BE2C (cell line): ENCODE measurements at regions not wholly inside any gene's neighbourhood (a gene's known extent, or its start where the extent isn't known, plus 50 kb on each side); places are given as distances from the start of the nearest gene placed in this dataset.

ENCODE experiments used
- DNase-seq: peaks from one replicate; pipeline ENCODE4 v3.0.0-alpha.2; 2020
- H3K27me3 ChIP-seq: fragments of 250-450 bp; sonication (Bioruptor Pico); 2 replicates; pipeline ENCODE4 v1.5.1; 2020; ENCODE audit warnings: mild to moderate bottlenecking
- H3K36me3 ChIP-seq: fragments of 250-450 bp; sonication (Bioruptor Pico); 2 replicates; pipeline ENCODE4 v1.5.1; 2020; ENCODE audit warnings: mild to moderate bottlenecking
- H3K4me1 ChIP-seq: fragments of 250-450 bp; sonication (Bioruptor Pico); 2 replicates; pipeline ENCODE4 v1.5.1; 2020
- H3K4me3 ChIP-seq: 2 replicates; pipeline ENCODE4 v1.5.1; 2011; ENCODE audit warnings: low read depth, low read length
- H3K9me3 ChIP-seq: fragments of 250-450 bp; sonication (Bioruptor Pico); 2 replicates; pipeline ENCODE4 v1.5.1; 2020
- TF ChIP-seq, protein P1 (sequence below): IDR thresholded peaks from 2 replicates; pipeline ENCODE4 v1.5.1; 2012; ENCODE audit warnings: mild to moderate bottlenecking, low read depth, low read length

DNA sequence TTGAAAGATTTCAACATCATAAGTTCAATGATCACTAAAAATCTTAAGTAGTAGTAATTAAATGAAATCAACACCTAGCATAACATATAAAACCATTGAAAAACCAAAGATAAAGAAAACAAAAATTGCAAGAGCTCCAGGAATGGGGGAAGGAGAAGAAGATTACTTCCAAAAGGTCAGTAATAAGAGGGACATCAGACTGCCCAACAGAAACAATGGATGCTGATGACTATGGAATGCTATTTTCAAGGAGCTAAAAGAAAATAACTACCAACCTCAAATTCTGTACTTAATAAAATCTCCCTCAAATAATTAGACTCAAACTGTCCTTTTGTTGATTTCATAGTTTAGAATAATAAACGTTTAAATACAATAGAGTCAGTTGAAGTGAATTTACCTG is 314.5 kb upstream of the LMO3 start:
- H3K27me3 ChIP-seq, result no peaks in the 10 kb centered on the region
- TF ChIP-seq, protein P1, sequence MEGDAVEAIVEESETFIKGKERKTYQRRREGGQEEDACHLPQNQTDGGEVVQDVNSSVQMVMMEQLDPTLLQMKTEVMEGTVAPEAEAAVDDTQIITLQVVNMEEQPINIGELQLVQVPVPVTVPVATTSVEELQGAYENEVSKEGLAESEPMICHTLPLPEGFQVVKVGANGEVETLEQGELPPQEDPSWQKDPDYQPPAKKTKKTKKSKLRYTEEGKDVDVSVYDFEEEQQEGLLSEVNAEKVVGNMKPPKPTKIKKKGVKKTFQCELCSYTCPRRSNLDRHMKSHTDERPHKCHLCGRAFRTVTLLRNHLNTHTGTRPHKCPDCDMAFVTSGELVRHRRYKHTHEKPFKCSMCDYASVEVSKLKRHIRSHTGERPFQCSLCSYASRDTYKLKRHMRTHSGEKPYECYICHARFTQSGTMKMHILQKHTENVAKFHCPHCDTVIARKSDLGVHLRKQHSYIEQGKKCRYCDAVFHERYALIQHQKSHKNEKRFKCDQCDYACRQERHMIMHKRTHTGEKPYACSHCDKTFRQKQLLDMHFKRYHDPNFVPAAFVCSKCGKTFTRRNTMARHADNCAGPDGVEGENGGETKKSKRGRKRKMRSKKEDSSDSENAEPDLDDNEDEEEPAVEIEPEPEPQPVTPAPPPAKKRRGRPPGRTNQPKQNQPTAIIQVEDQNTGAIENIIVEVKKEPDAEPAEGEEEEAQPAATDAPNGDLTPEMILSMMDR, result no peak
- DNase-seq, result no peak

DNA sequence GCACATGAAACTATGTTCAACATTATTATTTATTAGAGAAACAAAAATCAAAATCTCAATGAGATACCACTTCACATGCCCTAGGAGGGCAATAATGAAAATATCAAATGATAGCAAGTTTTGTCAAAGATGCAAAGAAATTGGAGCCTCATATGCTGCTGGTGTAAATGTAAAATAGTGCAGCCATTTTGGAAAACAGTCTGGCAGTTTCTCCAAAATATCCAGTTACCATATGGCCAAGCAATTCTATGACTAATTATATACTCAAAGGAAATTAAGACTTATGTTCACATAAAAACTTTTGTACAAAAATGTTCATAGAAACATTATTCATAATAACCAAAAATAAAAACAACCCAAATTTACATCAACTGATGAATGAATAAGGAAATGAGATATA is 313.6 kb upstream of the LMO3 start:
- TF ChIP-seq, protein P1, result no peak
- Histone ChIP-seq H3K9me3 (no peaks in the 10 kb centered on the region), H3K4me1 (no peaks in the 10 kb centered on the region), H3K36me3 (no peaks in the 10 kb centered on the region), H3K27me3 (no peaks in the 10 kb centered on the region), H3K4me3 (no peak overlapping the region)
- DNase-seq, result no peak

More for the DNA sequence above, 314.5 kb upstream of the LMO3 start:
- Histone ChIP-seq H3K36me3 (no peaks in the 10 kb centered on the region), H3K4me1 (no peaks in the 10 kb centered on the region), H3K4me3 (no peak overlapping the region), H3K9me3 (no peaks in the 10 kb centered on the region)

DNA sequence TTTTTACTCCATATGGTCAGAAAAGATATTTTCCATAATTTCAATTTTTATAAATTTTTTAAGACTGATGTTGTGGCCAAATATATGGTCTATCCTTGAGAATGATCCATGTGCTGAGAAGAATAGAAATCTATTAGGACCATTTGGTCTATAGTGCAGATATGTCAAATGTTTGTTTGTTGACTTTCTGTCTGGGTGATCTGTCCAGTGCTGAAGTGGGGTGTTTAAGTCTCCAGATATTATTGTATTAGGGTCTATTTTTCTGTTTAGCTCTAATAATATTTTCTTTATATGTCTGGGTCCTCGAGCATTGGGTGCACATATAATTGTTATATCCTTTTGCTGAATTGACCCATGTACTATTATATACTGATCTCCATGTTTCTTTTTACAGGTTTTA is 308.9 kb upstream of the LMO3 start:
- no peak overlapping the region for H3K4me3 ChIP-seq
- no peak for DNase-seq
- TF ChIP-seq, protein P1, result no peak
- no peaks in the 10 kb centered on the region for H3K36me3 ChIP-seq
- H3K9me3 ChIP-seq, result no peaks in the 10 kb centered on the region
- H3K27me3 ChIP-seq, result no peaks in the 10 kb centered on the region
- no peaks in the 10 kb centered on the region for H3K4me1 ChIP-seq

DNA sequence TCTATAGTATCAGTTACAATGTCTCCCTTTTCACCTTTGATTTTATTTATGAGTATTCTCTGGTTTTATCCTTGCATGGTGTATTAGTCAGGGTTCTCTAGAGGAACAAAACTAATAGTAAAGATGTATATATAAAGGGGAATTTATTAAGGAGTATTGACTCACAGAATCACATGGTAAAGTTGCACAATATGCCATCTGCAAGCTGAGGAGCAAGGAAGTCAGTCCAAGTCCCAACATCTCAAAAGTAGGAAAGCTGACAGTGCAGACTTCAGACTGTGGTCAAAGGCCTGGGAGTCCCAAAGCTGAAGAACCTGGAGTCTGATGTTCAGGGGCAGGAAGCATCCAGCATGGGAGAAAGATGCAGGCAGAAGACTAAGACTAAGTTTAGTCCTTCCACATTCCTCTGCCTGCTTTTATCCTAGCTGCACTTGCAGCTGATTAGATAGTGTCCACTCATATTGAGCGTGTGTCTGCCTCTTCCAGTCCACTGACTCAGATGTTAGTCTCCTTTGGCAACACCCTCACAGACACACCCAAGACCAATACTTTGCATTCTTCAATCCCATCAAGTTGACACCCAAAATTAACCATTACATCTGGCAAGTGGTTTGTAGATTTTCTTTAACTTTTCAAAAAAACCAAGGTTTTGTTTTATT is 308.0 kb upstream of the LMO3 start:
- Histone ChIP-seq H3K27me3 (no peaks in the 10 kb centered on the region), H3K36me3 (no peaks in the 10 kb centered on the region), H3K4me3 (no peak overlapping the region), H3K9me3 (no peaks in the 10 kb centered on the region), H3K4me1 (no peaks in the 10 kb centered on the region)
- TF ChIP-seq, protein P1, result no peak
- DNase-seq, result no peak

DNA sequence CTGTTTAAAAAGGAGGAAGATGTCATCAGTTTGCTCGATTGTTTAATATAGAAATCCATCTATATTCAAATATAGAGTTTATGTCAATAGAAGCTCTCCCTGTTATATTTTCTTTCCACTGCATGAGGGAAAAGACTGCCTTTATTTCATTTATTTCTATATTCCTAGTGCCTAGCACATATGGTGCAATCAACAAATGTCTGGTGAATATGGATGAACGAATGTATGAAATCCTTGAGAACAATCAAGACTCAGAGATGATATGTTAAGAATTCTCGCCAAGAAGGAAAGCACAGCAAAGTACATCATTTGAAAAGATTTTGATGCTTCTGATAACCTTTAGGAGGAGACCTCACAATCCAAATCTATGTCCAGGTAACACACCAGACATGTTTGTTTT is 296.0 kb upstream of the LMO3 start:
- H3K4me1 ChIP-seq, result no peaks in the 10 kb centered on the region
- no peak overlapping the region for H3K4me3 ChIP-seq
- TF ChIP-seq, protein P1, result no peak
- H3K27me3 ChIP-seq, result no peaks in the 10 kb centered on the region
- H3K9me3 ChIP-seq, result no peaks in the 10 kb centered on the region
- no peak for DNase-seq
- no peaks in the 10 kb centered on the region for H3K36me3 ChIP-seq

DNA sequence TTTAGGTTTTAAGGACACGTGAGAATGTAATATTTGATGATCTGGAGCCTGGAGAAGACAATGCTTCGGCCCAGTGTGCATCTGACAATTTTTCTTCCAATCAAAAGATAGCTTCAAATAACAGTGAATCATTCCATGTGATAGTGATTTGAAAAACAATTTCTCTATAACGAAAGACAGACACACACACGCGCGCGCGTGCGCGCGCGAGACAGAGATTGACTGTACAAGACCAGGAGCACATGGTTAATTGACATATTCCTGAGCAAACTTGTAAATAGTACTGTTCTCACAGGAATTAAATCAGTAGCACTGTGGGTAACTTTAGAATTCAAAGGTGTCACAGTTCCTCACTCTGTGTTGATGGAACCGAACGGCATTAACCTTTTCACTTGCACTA is 287.5 kb upstream of the LMO3 start:
- no peak overlapping the region for H3K4me3 ChIP-seq
- H3K36me3 ChIP-seq, result no peaks in the 10 kb centered on the region
- H3K9me3 ChIP-seq, result no peaks in the 10 kb centered on the region
- no peaks in the 10 kb centered on the region for H3K4me1 ChIP-seq
- DNase-seq, result no peak
- TF ChIP-seq, protein P1, result no peak
- no peaks in the 10 kb centered on the region for H3K27me3 ChIP-seq
